ENCODE measurements at regions not wholly inside any gene's neighbourhood (a gene's known extent, or its start where the extent isn't known, plus 50 kb on each side); places are given as distances from the start of the nearest gene placed in this dataset.

GRCh38 chr6:3506751-3507383 lies 50.0 kb upstream of the SLC22A23 start:
- H3K4me3 ChIP-seq = no peak overlapping the region
- WGBS, 2 donors = 76 to 83% methylated on average over 4 of the region's 4 CpGs
- no peak overlapping the region for H3K27ac ChIP-seq
- DNase-seq = no peak
- TF ChIP-seq POLR2AphosphoS5 (IDR thresholded peaks at IDR 0.05) = no peak
- no peak for TF ChIP-seq POLR2A (IDR thresholded peaks at IDR 0.05)
- TF ChIP-seq CTCF (IDR thresholded peaks at IDR 0.05) = no peak
- no peak for TF ChIP-seq EP300 (IDR thresholded peaks at IDR 0.05)
- no peaks in the 10 kb centered on the region for H3K36me3 ChIP-seq
- H3K27me3 ChIP-seq = no peaks in the 10 kb centered on the region
- H3K4me1 ChIP-seq = peaks cover 0 to 6% (median 0%) of the 10 kb centered on the region in 4 donors
- H3K9me3 ChIP-seq = no peaks in the 10 kb centered on the region
- ATAC-seq (ENCODE audit: low FRiP score in 2 of 2) = no peak

Measured in upper lobe of left lung (tissue), 6 donors.